ENCODE measurements at regions not wholly inside any gene's neighbourhood (a gene's known extent, or its start where the extent isn't known, plus 50 kb on each side); places are given as distances from the start of the nearest gene placed in this dataset.

- TF ChIP-seq, protein P1, sequence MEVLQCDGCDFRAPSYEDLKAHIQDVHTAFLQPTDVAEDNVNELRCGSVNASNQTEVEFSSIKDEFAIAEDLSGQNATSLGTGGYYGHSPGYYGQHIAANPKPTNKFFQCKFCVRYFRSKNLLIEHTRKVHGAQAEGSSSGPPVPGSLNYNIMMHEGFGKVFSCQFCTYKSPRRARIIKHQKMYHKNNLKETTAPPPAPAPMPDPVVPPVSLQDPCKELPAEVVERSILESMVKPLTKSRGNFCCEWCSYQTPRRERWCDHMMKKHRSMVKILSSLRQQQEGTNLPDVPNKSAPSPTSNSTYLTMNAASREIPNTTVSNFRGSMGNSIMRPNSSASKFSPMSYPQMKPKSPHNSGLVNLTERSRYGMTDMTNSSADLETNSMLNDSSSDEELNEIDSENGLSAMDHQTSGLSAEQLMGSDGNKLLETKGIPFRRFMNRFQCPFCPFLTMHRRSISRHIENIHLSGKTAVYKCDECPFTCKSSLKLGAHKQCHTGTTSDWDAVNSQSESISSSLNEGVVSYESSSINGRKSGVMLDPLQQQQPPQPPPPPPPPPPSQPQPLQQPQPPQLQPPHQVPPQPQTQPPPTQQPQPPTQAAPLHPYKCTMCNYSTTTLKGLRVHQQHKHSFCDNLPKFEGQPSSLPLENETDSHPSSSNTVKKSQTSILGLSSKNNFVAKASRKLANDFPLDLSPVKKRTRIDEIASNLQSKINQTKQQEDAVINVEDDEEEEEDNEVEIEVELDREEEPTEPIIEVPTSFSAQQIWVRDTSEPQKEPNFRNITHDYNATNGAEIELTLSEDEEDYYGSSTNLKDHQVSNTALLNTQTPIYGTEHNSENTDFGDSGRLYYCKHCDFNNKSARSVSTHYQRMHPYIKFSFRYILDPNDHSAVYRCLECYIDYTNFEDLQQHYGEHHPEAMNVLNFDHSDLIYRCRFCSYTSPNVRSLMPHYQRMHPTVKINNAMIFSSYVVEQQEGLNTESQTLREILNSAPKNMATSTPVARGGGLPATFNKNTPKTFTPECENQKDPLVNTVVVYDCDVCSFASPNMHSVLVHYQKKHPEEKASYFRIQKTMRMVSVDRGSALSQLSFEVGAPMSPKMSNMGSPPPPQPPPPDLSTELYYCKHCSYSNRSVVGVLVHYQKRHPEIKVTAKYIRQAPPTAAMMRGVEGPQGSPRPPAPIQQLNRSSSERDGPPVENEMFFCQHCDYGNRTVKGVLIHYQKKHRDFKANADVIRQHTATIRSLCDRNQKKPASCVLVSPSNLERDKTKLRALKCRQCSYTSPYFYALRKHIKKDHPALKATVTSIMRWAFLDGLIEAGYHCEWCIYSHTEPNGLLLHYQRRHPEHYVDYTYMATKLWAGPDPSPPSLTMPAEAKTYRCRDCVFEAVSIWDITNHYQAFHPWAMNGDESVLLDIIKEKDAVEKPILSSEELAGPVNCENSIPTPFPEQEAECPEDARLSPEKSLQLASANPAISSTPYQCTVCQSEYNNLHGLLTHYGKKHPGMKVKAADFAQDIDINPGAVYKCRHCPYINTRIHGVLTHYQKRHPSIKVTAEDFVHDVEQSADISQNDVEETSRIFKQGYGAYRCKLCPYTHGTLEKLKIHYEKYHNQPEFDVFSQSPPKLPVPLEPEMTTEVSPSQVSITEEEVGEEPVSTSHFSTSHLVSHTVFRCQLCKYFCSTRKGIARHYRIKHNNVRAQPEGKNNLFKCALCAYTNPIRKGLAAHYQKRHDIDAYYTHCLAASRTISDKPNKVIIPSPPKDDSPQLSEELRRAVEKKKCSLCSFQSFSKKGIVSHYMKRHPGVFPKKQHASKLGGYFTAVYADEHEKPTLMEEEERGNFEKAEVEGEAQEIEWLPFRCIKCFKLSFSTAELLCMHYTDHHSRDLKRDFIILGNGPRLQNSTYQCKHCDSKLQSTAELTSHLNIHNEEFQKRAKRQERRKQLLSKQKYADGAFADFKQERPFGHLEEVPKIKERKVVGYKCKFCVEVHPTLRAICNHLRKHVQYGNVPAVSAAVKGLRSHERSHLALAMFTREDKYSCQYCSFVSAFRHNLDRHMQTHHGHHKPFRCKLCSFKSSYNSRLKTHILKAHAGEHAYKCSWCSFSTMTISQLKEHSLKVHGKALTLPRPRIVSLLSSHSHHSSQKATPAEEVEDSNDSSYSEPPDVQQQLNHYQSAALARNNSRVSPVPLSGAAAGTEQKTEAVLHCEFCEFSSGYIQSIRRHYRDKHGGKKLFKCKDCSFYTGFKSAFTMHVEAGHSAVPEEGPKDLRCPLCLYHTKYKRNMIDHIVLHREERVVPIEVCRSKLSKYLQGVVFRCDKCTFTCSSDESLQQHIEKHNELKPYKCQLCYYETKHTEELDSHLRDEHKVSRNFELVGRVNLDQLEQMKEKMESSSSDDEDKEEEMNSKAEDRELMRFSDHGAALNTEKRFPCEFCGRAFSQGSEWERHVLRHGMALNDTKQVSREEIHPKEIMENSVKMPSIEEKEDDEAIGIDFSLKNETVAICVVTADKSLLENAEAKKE (CRISPR knock-in tag; IDR thresholded peaks at IDR 0.05), result no peak
These were observed 97.6 kb downstream of the CD164 start (continued) for GRCh38 chr6:109284675-109285074.

- H2AFZ ChIP-seq, result no peak overlapping the region
- no peak overlapping the region for H3K4me2 ChIP-seq
- Mint-ChIP-seq H3K9me3 (no peaks in the 10 kb centered on the region), H3K27ac (no peak overlapping the region), H3K4me1 (no peaks in the 10 kb centered on the region), H3K27me3 (ENCODE audit: insufficient read depth, low read depth, poor library complexity) (no peaks in the 10 kb centered on the region), H3K36me3 (ENCODE audit: low read depth) (no peaks in the 10 kb centered on the region; the same call in 2 of the 3 replicates), H3K4me3 (no peak overlapping the region)
- H3K4me3 ChIP-seq, result no peak overlapping the region
- no peaks in the 10 kb centered on the region for H3K36me3 ChIP-seq (ENCODE audit: insufficient read depth)
- H3K4me1 ChIP-seq (ENCODE audit: insufficient read depth), result no peaks in the 10 kb centered on the region
- H3F3A ChIP-seq (replicated peaks; ENCODE audit: low read depth), result no peaks in the 10 kb centered on the region
- 0 out of 2 replicates have a peak, but pooled peaks cover 11% of the 10 kb centered on the region for H3K9me2 ChIP-seq (ENCODE audit: insufficient read depth)
- no peaks in the 10 kb centered on the region for H4K20me1 ChIP-seq (replicated peaks; ENCODE audit: insufficient read depth)
- DNase-seq (ENCODE audit: low spot score) (no peak), ATAC-seq (no peak)
- no peaks in the 10 kb centered on the region for H3K79me2 ChIP-seq (replicated peaks; ENCODE audit: insufficient read depth)
- no peak overlapping the region for H3K27ac ChIP-seq (ENCODE audit: low read depth)
- H3K27me3 ChIP-seq (ENCODE audit: insufficient read depth), result no peaks in the 10 kb centered on the region
- TF ChIP-seq EZH2phosphoT487 (IDR thresholded peaks at IDR 0.05; ENCODE audit: unreplicated experiment) (no peak), EZH2 (IDR thresholded peaks at IDR 0.05; ENCODE audit: low read depth, unreplicated experiment) (no peak), POLR2AphosphoS5 (IDR thresholded peaks at IDR 0.05; ENCODE audit: low read depth) (no peak), CREB1 (CRISPR knock-in tag; IDR thresholded peaks at IDR 0.05; ENCODE audit: low read depth) (no peak), STAT1 (IDR thresholded peaks at IDR 0.05; ENCODE audit: unreplicated experiment) (no peak), ZNF331 (CRISPR knock-in tag; IDR thresholded peaks at IDR 0.05; ENCODE audit: low read depth) (no peak), ZNF114 (CRISPR knock-in tag; IDR thresholded peaks at IDR 0.05) (no peak)
- TF ChIP-seq, protein P2, sequence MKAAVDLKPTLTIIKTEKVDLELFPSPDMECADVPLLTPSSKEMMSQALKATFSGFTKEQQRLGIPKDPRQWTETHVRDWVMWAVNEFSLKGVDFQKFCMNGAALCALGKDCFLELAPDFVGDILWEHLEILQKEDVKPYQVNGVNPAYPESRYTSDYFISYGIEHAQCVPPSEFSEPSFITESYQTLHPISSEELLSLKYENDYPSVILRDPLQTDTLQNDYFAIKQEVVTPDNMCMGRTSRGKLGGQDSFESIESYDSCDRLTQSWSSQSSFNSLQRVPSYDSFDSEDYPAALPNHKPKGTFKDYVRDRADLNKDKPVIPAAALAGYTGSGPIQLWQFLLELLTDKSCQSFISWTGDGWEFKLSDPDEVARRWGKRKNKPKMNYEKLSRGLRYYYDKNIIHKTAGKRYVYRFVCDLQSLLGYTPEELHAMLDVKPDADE (IDR thresholded peaks at IDR 0.05), result no peak
- TF ChIP-seq, protein P1 (CRISPR knock-in tag; IDR thresholded peaks at IDR 0.05), result no peak
These were observed 99.5 kb downstream of the CD164 start for GRCh38 chr6:109282756-109283155.
